Posterior vena cava (tissue), 2 donors: ENCODE measurements at regions not wholly inside any gene's neighbourhood (a gene's known extent, or its start where the extent isn't known, plus 50 kb on each side); places are given as distances from the start of the nearest gene placed in this dataset.
A peak's percentile ranks its signal among the peaks of the same experiment; 100 is the strongest.
"Not testable (repeated sequence)": the region's sequence is repeated elsewhere in the genome, so short reads cannot be mapped to it uniquely, and the experiment has no call there.

Experiments
- DNase-seq: peaks from one replicate; pipeline ENCODE4 v3.0.0-alpha.2; 2020; ENCODE audit warnings: low spot score
- intact Hi-C, 2 donors: fragments of 100-400 bp; cut with DNase I; formaldehyde crosslinking; loops; one replicate each; pipeline versions ENCODE4 v1.14.1 to v1.14.2; 2022 to 2023
- donor health status: DM: yes; HTN: yes; CAD: no.
- donor health status: DM: yes; HTN: yes; CAD: no.

DNA sequence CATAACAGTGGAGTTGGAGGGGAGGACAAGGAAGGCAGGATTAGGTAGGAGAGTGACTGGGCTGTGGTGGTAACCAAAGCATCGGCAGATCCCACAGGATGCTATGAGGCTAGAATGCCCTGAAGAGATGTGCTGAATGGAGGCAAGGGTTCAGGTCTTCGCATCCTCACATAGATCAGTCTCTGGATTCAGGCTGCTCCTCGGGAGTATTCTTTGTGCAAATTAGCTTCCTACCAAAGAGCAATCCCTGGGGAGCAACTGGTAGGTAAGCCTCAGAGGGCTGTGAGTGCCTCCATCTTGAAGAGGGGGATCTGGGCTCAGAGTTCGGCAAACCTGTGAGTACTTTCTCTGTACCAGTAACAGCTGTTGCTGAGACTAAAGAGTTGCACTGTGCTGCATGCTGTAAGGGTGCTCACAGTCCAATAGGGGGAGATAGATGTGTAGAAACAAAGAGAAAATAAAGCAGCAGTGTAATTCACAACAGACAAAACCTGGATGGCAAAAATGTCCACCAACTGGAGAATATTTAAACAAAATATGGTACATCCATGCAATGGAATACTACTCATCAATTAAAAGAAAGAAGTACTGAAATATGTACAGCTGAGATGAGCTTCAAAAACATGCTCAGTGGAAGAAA, 322.4 kb upstream of the DEPDC1 start:
- intact Hi-C loops = no loop called here
- no peak for DNase-seq

GRCh38 chr1:68820151-68820550, 323.3 kb upstream of the DEPDC1 start:
- no peak for DNase-seq
- intact Hi-C loops = no loop called here

DNA sequence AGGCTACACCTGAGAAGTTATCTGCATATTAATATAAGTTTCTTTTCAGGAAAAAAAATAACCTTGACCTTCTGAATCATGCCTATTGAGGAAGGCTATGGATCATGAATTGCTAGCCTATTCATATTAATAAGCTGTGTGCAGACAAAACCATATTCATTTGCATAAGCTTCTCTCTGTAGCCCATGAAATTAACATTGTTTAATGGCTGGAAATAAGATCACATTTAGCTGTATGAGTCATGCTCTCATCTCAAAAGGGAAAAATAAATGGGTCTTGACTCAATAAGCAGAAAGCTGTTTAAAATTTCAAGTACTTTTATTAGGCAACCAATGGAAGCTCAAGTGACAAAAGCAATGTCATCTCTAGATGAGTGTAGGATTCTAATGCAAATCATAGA, 330.0 kb upstream of the DEPDC1 start:
- no peak for DNase-seq
- intact Hi-C loops = no loop called here

DNA sequence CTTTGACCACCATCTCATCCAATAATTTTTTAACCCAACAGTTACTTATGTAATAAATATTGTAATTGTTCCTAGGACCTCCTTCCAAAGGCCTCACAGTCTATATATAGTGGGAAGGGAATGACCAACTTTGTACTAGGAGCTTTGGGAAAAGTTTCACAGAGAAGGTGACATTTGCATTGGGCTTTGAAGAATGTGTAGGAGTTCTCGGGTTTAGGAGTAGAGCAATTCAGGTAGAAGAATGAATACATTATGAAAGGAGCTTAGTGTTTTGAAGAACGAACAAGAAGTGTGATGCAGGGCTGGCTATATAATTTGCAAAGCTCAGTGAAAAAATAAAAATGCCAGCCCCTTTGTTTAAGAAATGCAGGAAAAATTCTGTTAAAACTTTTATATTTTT, 330.4 kb upstream of the DEPDC1 start:
- DNase-seq = no peak
- intact Hi-C loops = no loop called here

DNA sequence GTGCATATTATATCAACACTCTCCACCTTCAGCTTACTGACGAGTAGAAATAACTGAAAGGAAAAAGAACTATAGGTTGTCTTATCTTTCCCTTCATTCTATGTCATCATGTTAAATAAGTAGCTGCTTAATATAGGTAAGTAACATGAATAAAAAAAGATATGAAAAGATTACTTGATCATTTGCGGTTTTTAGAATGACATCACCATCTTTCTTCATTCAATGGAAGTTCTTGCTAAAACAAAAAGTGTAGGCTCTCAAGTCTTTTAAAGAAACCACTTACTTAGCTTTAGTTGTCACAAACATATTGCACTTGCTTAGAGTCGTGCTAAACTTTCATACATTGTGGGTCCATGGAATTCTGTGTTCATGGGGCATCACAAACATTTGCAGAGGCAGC, 331.1 kb upstream of the DEPDC1 start:
- no peak for DNase-seq
- intact Hi-C loops = no loop called here

- no peak for DNase-seq
- intact Hi-C loops = no loop called here
These were observed 334.4 kb upstream of the DEPDC1 start for GRCh38 chr1:68831281-68831680.

- no peak for DNase-seq
- intact Hi-C loops = no loop called here
These were observed 351.1 kb upstream of the DEPDC1 start for GRCh38 chr1:68848017-68848416.

- intact Hi-C loops = no loop called here
- no peak for DNase-seq
These were observed 371.7 kb upstream of the DEPDC1 start for GRCh38 chr1:68868606-68869005.

- intact Hi-C loops = no loop called here
- DNase-seq = no peak
These were observed 376.3 kb upstream of the DEPDC1 start for GRCh38 chr1:68873144-68873543.

- DNase-seq, intact Hi-C loops: not testable (repeated sequence)
These were observed 384.7 kb upstream of the DEPDC1 start for GRCh38 chr1:68881330-68882194.

DNA sequence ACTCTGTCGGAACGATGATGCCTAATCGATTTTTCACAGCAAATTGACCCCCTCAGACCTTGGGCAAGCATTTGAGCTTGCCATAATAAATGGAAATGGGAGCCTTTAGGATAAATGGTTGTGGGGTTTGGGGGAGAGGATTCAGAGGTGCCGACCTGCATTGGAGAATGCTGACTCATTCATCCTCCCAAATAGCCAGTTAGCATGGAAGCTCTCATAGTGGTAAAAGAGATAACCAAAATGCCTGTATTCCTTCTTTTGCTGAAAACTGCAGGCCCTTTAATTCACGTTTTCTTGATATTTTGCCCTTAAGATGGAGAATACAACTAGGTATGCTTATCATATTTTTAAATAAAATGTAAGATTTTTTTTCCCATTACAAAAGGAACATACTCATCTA, 392.6 kb upstream of the DEPDC1 start:
- no peak for DNase-seq
- intact Hi-C loops = no loop called here

DNA sequence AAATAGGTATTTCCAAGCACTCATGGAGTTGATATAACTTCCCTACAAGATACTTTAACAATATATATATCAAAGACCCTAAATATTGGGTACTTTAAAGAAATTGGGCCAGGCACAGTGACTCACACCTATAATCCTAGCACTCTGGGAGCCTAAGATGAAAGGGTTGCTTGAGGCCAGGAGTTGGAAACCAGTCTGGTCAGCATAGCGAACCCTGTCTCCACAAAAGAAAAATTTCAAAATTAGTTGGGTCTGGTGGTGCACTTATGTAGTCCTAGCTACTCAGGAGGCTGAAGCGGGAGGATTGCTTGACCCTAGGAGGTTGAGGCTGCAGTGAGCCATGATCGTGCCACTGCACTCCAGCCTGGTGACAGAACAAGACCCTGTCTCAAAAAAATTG, 393.9 kb upstream of the DEPDC1 start:
- no peak for DNase-seq
- intact Hi-C loops = no loop called here

DNA sequence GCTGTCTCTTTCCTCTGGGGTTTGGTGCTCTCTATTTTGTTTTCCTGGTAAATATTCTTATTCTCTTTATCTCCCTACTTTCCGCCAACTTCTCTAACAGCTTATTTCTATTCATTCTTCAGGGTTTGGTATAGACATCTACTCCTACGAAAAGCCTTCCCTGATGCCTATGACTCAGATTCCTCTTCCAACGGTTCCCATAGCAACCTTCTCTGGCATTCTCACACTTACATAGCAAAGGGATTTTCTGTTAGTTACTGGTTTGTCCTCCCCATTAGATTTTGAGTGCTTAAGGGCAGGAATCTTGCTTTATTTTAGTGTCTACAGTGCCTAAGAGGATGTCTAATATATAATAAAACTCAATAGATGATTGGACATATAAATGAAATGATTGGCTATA, 407.6 kb upstream of the DEPDC1 start:
- no peak for DNase-seq
- intact Hi-C loops = no loop called here

DNA sequence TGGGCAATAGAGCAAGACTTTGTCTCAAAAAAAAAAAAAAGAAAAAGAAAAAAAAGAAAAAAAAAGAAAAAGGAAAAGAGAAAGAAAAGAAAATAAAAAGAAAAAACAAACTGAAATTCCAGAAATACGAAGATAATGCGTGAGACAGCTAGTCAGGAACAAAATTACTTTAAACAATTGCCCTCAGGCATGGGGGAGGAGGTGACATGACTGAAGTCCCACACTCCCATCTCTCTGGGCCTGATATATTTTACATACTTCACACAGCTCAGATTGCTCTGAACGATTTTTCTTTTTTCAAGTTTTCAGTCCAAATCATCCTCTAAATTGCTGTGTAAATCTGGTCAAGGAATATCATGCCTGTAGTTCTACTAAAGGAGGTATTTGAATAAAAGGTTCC, 409.5 kb upstream of the DEPDC1 start:
- no peak for DNase-seq
- intact Hi-C loops = loop anchor here in 1 of 2 donors (5.0 kb wide), 1 partner anchor 1386 kb away; no protein-coding TSS in a partner anchor

GRCh38 chr1:68907491-68907890, 410.6 kb upstream of the DEPDC1 start:
- intact Hi-C loops = loop anchor here in 1 of 2 donors (5.0 kb wide), 1 partner anchor 1385 kb away; no protein-coding TSS in a partner anchor
- DNase-seq = no peak

DNA sequence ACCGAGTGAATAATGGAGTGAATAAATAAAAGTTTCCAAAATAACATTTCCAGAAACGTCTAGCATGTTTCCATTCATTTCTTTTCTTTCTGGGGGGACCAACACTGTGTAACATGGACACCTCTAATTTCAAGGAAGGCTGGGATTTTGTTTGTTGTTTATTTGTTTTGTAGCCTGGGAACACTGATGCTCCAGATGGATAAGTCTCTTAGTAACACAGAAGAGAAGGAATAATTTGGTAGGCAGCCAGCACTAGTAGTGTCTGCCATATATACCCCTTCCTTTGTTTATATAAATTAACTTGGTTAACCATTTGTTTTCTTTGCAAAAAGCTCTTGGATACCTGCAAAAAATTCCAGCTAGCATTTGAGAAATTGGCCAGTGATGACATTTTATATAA, 411.4 kb upstream of the DEPDC1 start:
- intact Hi-C loops = loop anchor here in 1 of 2 donors (5.0 kb wide), 1 partner anchor 1384 kb away; no protein-coding TSS in a partner anchor
- no peak for DNase-seq

GRCh38 chr1:68916221-68916902, 419.5 kb upstream of the DEPDC1 start:
- intact Hi-C loops = no loop called here
- DNase-seq = peak; percentile 58

DNA sequence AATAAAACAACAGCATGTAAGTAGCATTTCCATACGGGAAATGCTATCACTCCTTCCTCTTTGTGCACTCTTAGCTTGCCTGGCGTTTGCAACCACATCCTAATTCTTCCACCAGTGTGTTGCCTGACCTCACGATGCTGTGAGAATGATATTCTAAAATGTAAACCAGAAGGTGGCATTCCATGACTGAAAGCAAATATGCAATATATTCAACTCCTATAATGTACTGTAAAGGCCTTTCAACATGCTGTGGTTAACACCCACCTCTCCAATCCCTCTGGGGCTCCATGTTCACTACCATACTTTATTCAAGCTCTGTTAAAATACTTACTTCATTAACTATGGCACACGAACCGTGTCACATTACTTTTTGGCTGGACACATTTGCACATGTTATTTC, 420.6 kb upstream of the DEPDC1 start:
- intact Hi-C loops = no loop called here
- DNase-seq = no peak

- DNase-seq = no peak
- intact Hi-C loops = no loop called here
These were observed 421.7 kb upstream of the DEPDC1 start for GRCh38 chr1:68918563-68918962.

GRCh38 chr1:68919075-68919474, 422.2 kb upstream of the DEPDC1 start:
- no peak for DNase-seq
- intact Hi-C loops = no loop called here
